ENCODE measurements at regions not wholly inside any gene's neighbourhood (a gene's known extent, or its start where the extent isn't known, plus 50 kb on each side); places are given as distances from the start of the nearest gene placed in this dataset.
"Not testable (repeated sequence)": the region's sequence is repeated elsewhere in the genome, so short reads cannot be mapped to it uniquely, and the experiment has no call there.

DNA sequence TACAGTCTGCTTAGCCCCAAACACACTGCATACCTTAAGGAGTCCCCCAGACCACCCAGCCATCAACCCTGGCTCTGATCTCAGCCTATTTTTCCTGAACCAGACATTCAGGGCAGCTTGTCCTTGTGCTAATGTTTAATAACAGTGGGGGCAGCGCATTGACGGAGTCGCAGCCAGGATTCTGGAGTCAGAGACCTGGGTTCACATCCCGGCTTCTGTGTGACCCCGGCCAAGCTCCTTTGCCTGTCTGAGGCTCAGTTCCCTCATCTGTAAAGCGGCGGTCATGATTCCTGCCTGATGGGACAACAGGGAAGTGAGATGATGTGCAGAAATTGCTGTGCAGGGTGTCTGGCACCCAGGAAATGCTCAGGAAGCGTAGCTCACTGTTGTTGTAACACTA lies 63.1 kb downstream of the MATN1 start:
- DNase-seq (ENCODE audit: low spot score): no peak

DNA sequence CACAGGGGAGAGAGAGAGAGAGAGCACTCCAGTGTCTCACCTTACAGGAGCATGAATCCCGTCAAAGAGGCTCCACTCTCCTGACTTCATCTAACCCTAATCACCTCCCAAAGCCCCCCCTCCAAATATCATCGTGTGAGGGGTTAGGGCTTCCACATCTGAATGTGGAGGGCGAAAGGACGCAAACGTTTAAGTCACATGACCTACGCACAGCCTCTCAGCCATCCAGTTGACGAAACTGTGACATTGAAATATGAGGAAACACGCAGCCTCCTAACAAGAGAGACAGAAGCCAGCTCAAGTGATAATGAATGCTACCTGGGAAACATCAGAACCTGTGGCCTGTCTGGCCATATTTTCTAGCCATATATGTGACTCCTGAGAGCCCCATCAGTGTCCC lies 63.7 kb downstream of the MATN1 start:
- DNase-seq (ENCODE audit: low spot score): no peak

GRCh38 chr1:30658375-30658774 lies 65.0 kb downstream of the MATN1 start:
- not testable (repeated sequence) for DNase-seq (ENCODE audit: low spot score)

- DNase-seq (ENCODE audit: low spot score): no peak
These were observed 65.4 kb downstream of the MATN1 start for GRCh38 chr1:30658014-30658336.

DNA sequence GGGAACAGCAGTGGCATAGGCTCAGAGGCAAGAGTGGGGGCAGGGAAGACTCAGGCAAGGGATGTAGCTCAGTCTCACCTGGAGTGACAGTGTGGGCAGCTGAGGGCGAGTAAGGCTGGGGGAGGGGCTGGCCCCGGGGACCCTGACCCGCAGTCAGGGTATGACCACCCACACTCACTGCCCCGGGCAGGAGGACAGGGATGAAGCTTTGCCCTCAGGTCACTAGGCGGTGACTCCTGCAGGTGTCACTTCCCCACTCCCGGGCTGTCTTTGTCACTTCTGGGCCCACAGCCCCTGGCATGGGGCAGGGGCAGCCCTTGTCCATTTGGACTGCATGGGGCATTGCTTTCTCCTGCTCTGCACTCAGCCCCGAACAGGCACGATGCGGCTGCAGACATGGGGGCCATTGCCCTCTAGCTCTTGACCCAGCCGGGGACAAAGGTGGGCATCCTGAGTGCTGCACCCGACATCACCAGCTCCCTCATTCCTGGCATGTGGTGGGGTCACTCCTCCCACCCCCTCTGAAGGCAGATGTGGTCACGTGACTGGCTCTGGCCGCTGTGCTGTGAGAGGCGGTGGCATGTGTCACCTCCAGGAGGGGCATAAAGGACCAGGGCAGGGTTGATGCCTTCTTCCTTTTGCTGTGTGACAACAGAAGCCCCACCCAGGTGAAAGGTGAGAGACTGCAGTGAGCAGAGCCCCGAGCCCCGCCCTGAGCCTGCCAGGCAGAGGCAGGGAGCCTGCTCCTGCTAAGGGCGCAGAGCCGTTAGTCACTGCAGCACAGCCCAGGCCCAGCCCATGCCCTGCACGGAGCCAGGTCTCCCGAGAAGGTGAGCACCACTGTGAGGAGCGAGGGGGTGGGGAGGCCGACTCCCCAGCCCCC lies 66.0 kb downstream of the MATN1 start:
- no peak for DNase-seq (ENCODE audit: low spot score)

DNA sequence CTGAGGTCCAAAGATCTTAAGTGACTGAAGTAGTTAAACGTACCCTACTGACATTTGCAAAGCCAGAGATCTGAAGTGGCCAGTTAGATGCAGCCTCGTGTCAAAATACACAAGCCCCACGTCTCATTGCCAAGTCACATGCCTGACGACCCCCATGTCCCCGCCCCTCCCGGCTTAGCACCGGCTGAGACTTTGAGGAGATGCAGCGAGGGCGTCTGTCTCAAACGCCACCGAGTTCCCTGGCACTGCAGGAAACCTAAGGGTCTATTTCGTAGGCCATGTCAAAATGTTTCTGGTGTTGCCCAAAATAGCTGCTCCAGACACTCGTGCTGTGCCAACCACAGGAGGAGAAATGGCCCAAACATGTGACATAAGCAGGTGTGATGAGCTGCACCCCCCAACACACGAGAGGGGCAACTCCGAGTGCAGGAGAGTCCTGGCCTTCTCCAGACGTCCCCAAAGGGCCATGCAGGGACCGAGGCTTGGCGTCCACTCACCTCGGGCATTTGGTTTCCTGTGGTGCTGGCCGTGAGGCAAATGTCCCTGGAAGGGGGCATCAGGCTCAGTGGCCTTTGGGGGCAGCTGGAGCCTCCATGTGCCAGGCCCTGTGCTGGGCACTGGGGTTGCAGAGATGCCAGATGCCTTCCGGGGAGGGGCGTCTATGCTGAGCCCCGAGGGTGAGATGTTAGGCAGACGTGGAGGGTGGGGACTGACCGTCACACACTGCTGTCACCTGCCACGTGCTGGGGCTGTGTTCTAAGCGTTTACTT lies 67.0 kb downstream of the MATN1 start:
- no peak for DNase-seq (ENCODE audit: low spot score)

DNA sequence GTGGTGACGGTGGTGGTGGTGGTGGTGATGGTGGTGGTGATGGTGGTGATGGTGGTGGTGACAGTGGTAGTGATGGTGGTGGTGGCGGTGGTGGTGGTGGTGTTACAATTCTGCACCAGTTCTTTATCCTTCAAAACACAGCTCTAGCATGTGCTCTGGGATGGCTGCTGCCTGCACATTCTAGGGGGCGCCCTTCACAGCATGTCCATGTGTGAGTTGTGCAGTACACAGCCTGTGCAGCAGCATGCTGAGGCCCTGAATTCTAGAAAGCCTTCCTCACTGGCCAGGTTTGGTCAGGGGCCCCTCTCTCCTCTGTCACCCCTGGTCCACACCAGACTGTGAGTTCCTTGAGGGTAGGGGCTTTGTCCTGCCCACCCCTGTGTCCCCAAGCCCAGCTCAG lies 67.7 kb downstream of the MATN1 start:
- DNase-seq (ENCODE audit: low spot score): no peak

- DNase-seq (ENCODE audit: low spot score): no peak
These were observed 69.2 kb downstream of the MATN1 start for GRCh38 chr1:30654188-30654587.

- no peak for DNase-seq (ENCODE audit: low spot score)
These were observed 71.1 kb downstream of the MATN1 start for GRCh38 chr1:30652152-30652841.

- not testable (repeated sequence) for DNase-seq (ENCODE audit: low spot score)
These were observed 72.0 kb downstream of the MATN1 start for GRCh38 chr1:30651395-30651794.

GRCh38 chr1:30650968-30651320 lies 72.4 kb downstream of the MATN1 start:
- no peak for DNase-seq (ENCODE audit: low spot score)

- DNase-seq (ENCODE audit: low spot score): no peak
These were observed 73.1 kb downstream of the MATN1 start for GRCh38 chr1:30650038-30650967.

DNA sequence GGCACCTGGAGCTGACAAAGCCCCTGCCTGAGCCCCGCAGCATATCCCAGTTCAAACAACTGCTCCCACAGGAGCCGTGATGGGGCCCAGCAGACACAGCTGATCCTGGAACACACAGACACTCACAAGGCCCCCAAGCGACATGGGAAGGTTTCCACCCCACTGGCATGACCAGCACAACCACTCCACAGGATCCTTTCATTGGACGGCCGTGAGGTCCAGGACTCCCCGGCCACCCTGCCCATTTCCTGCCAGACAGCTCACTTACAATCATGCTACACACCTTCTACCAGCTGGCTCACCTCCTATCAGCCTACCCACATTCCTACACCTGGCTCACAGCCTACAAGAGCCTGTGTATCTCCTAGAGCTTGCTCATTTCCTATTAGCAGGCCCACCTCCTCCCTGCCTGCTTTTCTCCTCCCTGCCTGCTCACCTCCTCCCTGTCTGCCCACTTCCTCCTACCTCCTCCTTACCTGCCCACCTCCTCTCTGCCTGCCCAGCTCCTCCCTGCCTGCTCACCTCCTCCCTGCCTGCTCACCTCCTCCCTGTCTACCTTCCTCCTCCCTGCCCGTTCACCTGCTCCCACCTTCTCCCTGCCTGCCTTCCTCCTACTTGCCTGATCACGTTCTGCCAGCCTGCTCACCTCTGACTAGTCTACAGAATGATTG lies 73.9 kb downstream of the MATN1 start:
- no peak for DNase-seq (ENCODE audit: low spot score)

GRCh38 chr1:30648408-30649000 lies 74.9 kb downstream of the MATN1 start:
- no peak for DNase-seq (ENCODE audit: low spot score)

DNA sequence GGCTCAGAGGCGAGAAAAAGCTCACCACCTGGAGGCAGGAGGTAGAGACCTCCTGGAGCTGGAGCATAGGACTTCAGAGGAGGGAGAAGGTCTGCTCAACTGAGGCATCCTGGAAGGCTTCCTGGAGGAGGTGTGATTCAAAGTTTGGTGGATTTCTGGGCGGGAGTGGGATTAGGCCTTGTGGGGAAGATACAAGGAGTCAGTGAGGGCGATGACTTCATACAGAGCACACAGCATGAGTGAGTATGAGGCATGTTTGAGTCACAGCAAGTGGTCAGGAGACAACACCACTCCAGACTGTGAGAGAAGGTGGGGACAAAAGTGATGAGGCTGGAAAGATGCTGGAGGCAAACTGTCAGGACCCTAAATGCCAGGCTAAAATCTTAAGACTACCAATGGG lies 77.6 kb downstream of the MATN1 start:
- no peak for DNase-seq (ENCODE audit: low spot score)

DNA sequence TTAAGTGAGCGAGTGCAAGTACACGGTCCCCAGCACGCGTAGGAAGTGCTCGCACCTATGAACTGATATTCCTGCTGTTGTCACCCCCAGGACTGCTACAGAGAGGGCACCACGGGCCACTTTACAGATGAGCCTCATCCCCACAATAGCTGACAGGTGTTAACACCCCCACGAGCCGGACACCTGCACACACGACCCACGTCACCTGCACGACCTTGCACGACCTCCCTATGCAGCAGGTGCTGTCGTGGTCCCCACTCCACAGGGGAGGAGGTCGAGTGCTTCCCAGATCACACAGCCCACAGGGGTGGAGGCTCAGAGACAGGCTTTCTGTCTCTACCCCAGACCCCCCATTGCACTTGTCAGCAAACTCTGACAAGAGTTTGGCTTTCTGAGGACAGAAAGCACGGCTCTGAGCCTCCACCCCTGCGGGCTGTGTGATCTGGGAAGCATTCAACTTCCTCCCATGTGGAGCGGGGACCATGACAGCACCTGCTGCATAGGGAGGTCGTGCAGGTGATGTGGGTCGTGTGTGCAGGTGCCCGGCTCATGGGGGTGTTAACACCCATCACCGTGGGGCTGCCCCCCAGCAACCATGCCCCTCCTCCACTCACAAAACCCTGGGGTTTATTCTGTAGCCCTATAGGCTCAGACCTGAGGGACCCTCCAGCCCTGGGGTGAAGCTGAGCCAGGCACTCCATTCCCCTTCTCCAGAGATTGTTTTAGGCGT lies 80.8 kb downstream of the MATN1 start:
- no peak for DNase-seq (ENCODE audit: low spot score)

DNA sequence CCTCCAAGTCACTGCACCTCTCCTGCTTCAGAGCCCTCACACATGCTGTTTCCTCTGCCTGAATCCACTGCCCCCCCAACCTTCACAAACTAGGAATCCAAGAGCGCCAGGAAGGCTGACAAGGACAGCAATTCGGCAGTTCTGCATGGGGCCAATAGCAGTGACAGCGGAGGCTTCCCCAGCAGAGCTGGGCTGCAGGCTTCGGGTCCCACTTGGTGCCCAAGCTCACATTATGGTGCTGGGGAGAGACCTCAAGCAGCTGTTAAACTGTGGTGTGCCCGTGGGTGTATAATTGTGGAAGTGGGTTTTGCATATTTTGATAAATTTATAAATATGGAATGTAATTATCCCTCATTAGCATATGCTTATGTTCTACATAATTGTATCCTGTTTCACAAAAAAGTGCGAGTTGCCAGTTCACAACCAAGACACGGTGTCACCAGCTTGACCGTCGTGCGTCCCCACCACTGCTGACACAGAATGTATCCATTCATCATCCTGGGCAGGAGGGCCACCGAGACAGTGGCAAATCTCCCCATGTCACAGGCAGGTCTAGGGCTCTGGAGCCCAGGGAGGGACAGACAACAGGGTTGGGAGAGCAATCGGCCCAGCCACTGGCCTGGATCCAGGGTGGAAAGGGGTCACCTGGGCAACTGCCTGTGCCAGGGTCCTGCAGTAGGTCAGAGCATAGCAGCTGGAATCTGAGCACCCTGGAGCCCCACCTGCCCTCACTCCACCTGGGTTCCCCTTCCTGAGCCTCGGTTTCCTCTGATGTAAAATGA lies 81.6 kb downstream of the MATN1 start:
- no peak for DNase-seq (ENCODE audit: low spot score)

- DNase-seq (ENCODE audit: low spot score): no peak
These were observed 83.4 kb downstream of the MATN1 start for GRCh38 chr1:30639881-30640452.

GRCh38 chr1:30638811-30639210 lies 84.6 kb downstream of the MATN1 start:
- no peak for DNase-seq (ENCODE audit: low spot score)

Measured in H4 (cell line).